ENCODE measurements at regions not wholly inside any gene's neighbourhood (a gene's known extent, or its start where the extent isn't known, plus 50 kb on each side); places are given as distances from the start of the nearest gene placed in this dataset.
"Not testable (repeated sequence)": the region's sequence is repeated elsewhere in the genome, so short reads cannot be mapped to it uniquely, and the experiment has no call there.

- no peak for DNase-seq
Observed at GRCh38 chr5:160479220-160479619, 57.6 kb downstream of the PTTG1 start.

GRCh38 chr5:160479926-160480325, 58.3 kb downstream of the PTTG1 start:
- DNase-seq = no peak

- no peak for DNase-seq
Observed at GRCh38 chr5:160480652-160481051, 59.0 kb downstream of the PTTG1 start.

GRCh38 chr5:160484678-160485077, 63.0 kb downstream of the PTTG1 start:
- DNase-seq = no peak

- DNase-seq = no peak
Observed at GRCh38 chr5:160485364-160485969, 63.8 kb downstream of the PTTG1 start.

DNA sequence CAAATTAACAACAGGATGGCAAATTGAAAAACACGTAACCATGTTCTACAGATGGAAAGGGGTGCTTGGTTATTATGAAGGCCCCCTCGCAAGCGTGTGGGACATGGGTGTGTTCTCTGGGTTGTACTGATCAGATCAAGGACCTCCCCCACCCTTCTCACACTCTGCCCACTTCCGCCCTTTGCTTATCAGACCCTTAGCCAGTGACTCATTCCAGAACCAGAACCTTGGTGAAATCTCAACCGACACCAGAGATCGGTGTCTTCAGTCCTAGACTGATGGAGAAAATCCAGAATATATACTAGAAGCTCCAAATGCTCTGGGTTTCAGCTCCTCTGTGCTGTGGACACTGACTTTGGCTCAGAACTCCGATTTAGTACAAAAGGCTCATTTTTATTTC, 64.9 kb downstream of the PTTG1 start:
- no peak for DNase-seq

DNA sequence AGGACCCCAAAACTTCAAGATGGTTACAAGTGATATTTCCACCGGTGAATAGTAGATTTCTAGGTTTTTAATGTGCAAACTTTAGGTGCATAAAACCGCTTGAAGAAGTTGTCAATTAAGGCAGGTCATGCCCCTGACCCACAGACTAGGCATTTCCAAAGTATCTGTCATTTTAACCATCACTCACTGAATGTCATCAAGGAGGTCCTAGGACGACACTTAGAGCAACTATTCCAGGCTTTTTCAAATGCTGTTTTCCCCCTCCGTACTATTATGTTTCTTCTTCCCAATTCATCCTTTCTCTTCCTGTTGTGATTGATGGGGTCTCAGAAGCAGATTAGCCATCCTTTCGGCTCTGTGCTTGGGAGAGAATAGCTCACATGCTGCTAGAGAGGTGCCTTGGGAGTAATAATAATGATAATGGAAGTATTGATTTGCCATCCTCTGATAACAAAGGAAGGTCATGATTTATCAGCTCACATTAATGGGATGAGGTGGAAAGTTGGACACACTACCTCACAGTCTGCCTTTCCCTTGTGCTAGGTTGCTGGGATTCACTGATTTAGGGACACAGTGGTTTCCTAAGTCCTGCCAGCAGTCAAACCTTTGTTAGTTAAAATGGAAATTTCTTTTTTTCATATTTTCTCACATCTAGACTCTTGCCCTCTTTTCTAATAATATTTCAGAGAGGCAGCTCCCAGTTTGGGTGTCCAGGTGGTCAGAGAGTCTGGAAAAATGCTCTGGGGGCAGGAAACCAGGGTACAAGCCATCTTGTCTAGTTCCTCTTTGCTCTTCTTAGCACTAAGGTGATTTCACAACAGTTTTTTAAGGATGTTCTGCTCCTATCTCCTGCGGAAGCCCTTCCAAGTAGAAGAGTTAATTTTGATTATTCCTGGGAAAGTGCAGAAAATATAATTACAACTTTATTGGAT, 67.0 kb downstream of the PTTG1 start:
- no peak for DNase-seq

DNA sequence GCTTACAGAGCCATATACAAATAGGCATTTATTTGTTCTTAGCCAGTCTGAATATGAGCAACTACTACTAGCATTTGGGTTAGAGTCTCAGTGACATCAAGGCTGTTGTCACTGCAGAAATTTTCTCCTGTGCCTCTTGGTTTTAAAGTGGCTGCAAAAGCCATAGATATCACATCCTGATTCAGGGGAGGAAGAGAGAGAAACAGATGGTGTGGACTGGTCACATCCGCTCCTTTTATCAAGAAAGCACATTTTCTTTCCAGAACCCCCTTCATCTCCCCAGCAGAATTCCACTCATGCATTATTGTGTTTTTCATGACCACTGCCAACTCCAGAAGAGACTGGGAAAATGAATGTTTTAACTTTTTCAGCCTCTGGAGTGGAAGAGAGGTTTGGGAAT, 69.8 kb downstream of the PTTG1 start:
- DNase-seq = no peak

GRCh38 chr5:160492565-160492964, 70.9 kb downstream of the PTTG1 start:
- no peak for DNase-seq

DNA sequence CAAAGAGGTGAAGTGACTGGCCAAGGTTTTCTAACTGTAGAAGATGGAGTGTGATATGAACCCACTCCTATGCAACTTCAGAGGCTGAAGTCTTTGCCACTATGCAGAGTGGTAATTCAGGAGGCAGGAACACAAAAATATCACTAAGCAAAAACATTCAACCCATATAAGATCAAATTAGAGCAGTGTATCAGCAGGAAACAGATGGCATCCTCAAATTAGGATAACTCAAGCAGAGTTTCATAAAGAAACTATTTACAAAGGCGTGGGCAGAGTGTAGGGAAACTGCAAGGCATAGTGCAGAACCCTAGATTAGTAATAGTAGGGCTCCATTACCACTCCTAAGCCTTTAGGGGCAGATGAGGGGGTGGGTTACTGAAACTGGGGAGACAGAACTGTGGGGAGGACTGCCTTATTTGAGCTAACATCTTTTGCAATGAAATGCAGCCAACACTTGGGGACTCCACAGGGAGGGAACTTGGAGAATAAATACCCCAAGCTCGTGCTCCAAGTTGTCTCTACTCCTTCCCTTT, 72.2 kb downstream of the PTTG1 start:
- no peak for DNase-seq

DNA sequence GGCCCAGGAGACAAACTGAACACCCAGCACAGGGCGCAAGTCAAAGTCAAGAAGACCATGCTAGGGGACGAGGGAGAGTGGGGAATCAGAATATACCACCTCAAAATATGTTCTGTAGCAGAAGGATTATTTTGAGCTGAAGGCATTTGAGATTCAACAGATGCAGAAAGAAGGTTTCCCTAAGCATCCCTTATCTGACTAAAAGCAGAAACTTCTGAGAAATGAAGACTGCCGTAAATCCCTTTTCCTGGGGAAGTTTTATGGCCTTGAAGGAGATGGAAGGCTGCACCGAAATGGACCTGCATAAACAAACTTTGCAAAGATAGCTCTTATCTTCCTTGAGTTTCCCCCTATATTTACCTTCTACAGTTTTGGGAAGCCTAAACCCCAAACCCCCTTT, 72.8 kb downstream of the PTTG1 start:
- DNase-seq = no peak

- no peak for DNase-seq
Observed at GRCh38 chr5:160496334-160496733, 74.7 kb downstream of the PTTG1 start.

GRCh38 chr5:160496784-160497183, 75.1 kb downstream of the PTTG1 start:
- no peak for DNase-seq

DNA sequence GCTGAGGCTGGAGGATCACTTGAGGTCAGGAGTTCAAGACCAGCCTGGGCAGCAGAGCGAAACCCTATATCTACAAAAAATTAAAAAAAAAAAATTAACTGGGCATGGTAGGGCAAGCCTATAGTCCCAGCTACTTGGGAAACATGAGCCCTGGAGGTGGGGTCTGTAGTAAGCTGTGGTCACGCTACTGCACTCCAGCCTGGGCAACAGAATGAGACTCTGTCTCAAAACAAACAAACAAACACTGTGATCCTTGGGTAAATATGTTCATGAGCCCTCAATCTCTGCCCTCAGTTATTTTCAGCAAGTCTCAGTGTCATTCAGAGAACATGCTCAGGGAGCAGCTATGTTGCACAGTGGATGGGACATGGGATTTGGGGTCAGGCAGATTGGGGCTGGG, 76.2 kb downstream of the PTTG1 start:
- no peak for DNase-seq

GRCh38 chr5:160498441-160499043, 76.9 kb downstream of the PTTG1 start:
- DNase-seq = not testable (repeated sequence)

DNA sequence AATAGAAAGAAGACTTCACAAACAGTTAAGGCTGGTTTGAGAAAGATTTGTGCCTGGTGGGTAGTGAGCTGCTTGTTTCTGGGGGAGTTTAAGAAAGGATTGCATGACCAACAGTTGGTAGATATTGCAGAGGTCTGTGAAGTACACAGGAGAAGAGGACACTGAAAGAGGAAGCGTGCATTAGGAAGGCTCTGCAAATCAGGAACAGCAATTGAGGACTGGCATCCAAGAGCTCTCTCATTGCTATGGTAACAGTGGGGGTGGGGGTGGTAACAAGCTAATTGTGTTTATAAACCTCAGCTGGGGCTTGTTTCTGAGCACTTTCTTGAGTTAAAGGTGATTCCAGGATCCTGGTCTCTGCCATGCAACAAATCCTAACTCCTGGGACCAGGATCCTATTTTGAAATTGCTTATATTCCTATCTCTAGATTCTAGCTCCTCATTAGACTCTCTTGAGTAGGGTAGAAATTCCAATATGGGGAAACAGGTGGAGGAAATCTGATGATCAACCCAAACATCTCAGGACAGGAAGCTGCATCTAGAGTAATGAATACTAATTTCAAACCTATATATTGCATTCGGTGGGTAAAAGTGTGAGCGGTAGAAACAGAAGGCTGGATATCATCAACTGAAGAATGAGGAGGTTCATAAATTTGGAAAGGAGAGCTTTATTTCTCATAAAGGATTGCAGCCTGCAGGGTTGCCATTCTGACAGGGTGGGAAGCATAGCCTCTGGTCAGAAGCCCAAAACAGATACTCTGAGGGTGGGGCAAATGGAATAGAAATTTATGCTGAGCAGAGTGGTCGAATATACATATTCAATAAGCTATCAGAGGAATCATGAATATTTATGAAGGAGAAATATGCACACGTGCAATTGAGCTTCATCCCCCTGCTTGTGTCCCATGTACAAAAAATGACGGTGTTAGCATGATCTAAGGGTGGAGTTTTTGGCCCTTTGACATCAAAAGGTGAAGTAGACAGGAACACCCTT, 79.4 kb downstream of the PTTG1 start:
- no peak for DNase-seq

- no peak for DNase-seq
Observed at GRCh38 chr5:160504906-160505305, 83.3 kb downstream of the PTTG1 start.

DNA sequence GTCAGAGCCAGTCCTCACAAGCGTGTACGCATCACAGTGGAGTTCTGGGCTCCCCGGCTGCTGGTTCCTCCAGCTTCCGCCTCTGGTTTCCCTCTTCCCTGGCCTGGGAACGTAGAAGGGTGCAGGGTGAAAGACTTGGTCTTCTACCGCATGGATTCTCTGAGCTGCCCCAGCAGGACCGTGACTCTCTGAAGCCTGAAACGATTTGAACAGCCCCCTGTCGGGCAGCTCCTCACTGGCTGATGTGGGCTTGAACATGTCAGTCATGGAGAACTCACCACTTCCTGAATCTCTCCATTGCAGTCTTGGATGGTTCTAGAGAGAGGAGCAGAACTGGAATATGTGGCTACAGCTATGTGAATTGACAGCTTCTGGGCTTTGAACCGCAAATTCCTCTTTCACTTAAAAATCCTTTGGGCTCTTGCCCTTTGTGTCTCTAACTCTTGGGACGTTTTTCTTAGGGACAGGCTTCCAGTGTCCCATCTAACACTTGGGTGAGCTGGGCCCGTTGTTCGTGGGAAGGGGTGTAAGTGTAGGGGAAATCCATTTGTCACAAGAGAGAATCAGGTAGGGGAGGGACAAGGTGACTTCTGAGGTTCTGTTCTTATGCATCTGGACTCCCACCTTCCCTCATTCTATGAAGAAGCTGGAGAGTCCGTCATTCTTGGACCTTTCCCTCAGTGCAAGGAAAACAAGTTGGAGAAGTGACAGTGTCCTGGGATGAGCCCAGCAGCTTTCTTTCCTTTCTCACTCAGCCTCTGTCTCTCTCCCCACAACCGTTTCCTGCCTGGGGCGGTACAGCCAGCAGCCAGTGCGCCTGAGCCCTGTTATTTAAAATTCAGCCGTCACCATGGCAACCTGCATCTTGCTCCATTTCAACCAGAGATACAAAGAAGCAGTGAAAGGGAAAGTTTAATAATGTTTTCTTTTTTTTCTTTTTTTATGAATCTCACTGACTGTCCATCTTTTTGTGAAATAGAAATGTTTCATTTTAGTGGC, 84.7 kb downstream of the PTTG1 start:
- no peak for DNase-seq

DNA sequence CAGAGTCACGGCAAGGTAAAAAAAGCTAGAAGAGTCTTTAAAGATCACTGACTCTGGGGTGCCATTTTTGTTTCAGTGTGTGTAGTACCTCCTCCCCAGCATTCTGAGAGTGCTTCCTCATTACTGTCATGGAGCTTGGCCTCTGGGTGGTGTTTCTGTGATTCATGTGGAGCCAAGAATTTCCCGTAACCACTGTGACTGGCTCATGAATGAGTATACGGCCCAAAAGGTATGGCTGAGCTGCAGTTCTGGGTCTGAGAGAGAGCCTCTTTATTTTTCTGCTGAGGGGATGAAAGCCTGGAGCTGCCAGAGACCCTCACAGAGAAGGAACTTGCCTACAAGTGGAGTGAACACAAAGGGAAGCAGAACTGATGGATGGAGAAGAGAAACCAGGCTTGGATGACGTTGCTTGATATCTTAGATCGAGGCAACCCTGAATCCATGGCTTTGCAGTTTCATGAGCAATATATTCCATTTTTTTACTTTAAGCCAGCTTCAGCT, 85.6 kb downstream of the PTTG1 start:
- DNase-seq = no peak

- DNase-seq = peak; percentile 50
Observed at GRCh38 chr5:160508780-160509361, 87.2 kb downstream of the PTTG1 start.
